ENCODE measurements at regions not wholly inside any gene's neighbourhood (a gene's known extent, or its start where the extent isn't known, plus 50 kb on each side); places are given as distances from the start of the nearest gene placed in this dataset.
A peak's percentile ranks its signal among the peaks of the same experiment; 100 is the strongest.

- H3K9me3 Mint-ChIP-seq (ENCODE audit: unreplicated experiment), result no peaks in the 10 kb centered on the region
- Histone ChIP-seq H3K27me3 (replicated peaks; ENCODE audit: control insufficient read depth, insufficient read depth, low read length) (no peaks in the 10 kb centered on the region), H3K4me3 (ENCODE audit: low read depth, low read length) (no peak overlapping the region), H3K9me3 (no peaks in the 10 kb centered on the region), H3K36me3 (ENCODE audit: control insufficient read depth, insufficient read depth, low read length) (no peaks in the 10 kb centered on the region), H3K4me1 (peaks cover 32% of the 10 kb centered on the region)
- H3K27me3 Mint-ChIP-seq (ENCODE audit: insufficient read depth, unreplicated experiment), result no peaks in the 10 kb centered on the region
- ChIA-PET CTCF (interaction anchor here (13.4 kb wide), 1 partner anchor 162 kb away, joined by 147 read pairs; no protein-coding TSS in a partner anchor), POLR2A (no interaction called here)
- no peak overlapping the region for H3K27ac Mint-ChIP-seq (ENCODE audit: unreplicated experiment)
- intact Hi-C loops (cut with micrococcal nuclease; ENCODE audit: unreplicated experiment), result no loop called here
- peaks cover 30% of the 10 kb centered on the region for H3K4me1 Mint-ChIP-seq (ENCODE audit: low read depth, unreplicated experiment)
- TF ChIP-seq CTCF (IDR thresholded peaks at IDR 0.05; ENCODE audit: insufficient read depth in 1 of 2, low read depth in 1 of 2, low read length in 1 of 2, severe bottlenecking in 1 of 2, unreplicated experiment in 1 of 2), result no peak
- BruUV-seq (replicated peaks), result no TSS peak
- no peak overlapping the region for H3K4me3 Mint-ChIP-seq (ENCODE audit: unreplicated experiment)
- no peak for DNase-seq
- no peaks in the 10 kb centered on the region for H3K36me3 Mint-ChIP-seq (ENCODE audit: insufficient read depth, unreplicated experiment)
Observed at GRCh38 chr16:85982563-85982939, 83.6 kb downstream of the IRF8 start.

- no TSS peak for BruUV-seq (replicated peaks)
- no peaks in the 10 kb centered on the region for H3K9me3 Mint-ChIP-seq (ENCODE audit: unreplicated experiment)
- no peak overlapping the region for H3K27ac Mint-ChIP-seq (ENCODE audit: unreplicated experiment)
- ChIA-PET CTCF (interaction anchor here (13.4 kb wide), 1 partner anchor 163 kb away, joined by 147 read pairs; no protein-coding TSS in a partner anchor), POLR2A (no interaction called here)
- peaks cover 30% of the 10 kb centered on the region for H3K4me1 Mint-ChIP-seq (ENCODE audit: low read depth, unreplicated experiment)
- no peaks in the 10 kb centered on the region for H3K36me3 ChIP-seq (ENCODE audit: control insufficient read depth, insufficient read depth, low read length)
- H3K36me3 Mint-ChIP-seq (ENCODE audit: insufficient read depth, unreplicated experiment), result no peaks in the 10 kb centered on the region
- H3K27me3 Mint-ChIP-seq (ENCODE audit: insufficient read depth, unreplicated experiment), result no peaks in the 10 kb centered on the region
- no peak for TF ChIP-seq CTCF (IDR thresholded peaks at IDR 0.05; ENCODE audit: insufficient read depth in 1 of 2, low read depth in 1 of 2, low read length in 1 of 2, severe bottlenecking in 1 of 2, unreplicated experiment in 1 of 2)
- intact Hi-C loops (cut with micrococcal nuclease; ENCODE audit: unreplicated experiment), result no loop called here
- no peaks in the 10 kb centered on the region for H3K9me3 ChIP-seq
- no peak for DNase-seq
- no peak overlapping the region for H3K4me3 ChIP-seq (ENCODE audit: low read depth, low read length)
- H3K4me3 Mint-ChIP-seq (ENCODE audit: unreplicated experiment), result no peak overlapping the region
- H3K4me1 ChIP-seq, result peaks cover 29% of the 10 kb centered on the region
- no peaks in the 10 kb centered on the region for H3K27me3 ChIP-seq (replicated peaks; ENCODE audit: control insufficient read depth, insufficient read depth, low read length)
Observed at GRCh38 chr16:85983064-85983463, 84.1 kb downstream of the IRF8 start.

GRCh38 chr16:85983606-85984230 lies 84.8 kb downstream of the IRF8 start:
- peak overlapping the region; percentile 37 for H3K27ac Mint-ChIP-seq (ENCODE audit: unreplicated experiment)
- Histone ChIP-seq H3K9me3 (no peaks in the 10 kb centered on the region), H3K36me3 (ENCODE audit: control insufficient read depth, insufficient read depth, low read length) (no peaks in the 10 kb centered on the region), H3K4me3 (ENCODE audit: low read depth, low read length) (no peak overlapping the region), H3K27me3 (replicated peaks; ENCODE audit: control insufficient read depth, insufficient read depth, low read length) (no peaks in the 10 kb centered on the region), H3K4me1 (peaks cover 29% of the 10 kb centered on the region)
- H3K4me1 Mint-ChIP-seq (ENCODE audit: low read depth, unreplicated experiment), result peaks cover 29% of the 10 kb centered on the region
- intact Hi-C loops (cut with micrococcal nuclease; ENCODE audit: unreplicated experiment), result no loop called here
- BruUV-seq (replicated peaks), result no TSS peak
- POLR2A ChIA-PET, result interaction anchor here (0.8 kb wide), 1 partner anchor 9 kb away, joined by 3 read pairs; no protein-coding TSS in a partner anchor
- DNase-seq, result no peak
- TF ChIP-seq CTCF (IDR thresholded peaks at IDR 0.05; ENCODE audit: insufficient read depth in 1 of 2, low read depth in 1 of 2, low read length in 1 of 2, severe bottlenecking in 1 of 2, unreplicated experiment in 1 of 2), result no peak
- CTCF ChIA-PET, result interaction anchor here (13.4 kb wide), 1 partner anchor 163 kb away, joined by 147 read pairs; no protein-coding TSS in a partner anchor
- no peaks in the 10 kb centered on the region for H3K36me3 Mint-ChIP-seq (ENCODE audit: insufficient read depth, unreplicated experiment)
- H3K9me3 Mint-ChIP-seq (ENCODE audit: unreplicated experiment), result no peaks in the 10 kb centered on the region
- no peak overlapping the region for H3K4me3 Mint-ChIP-seq (ENCODE audit: unreplicated experiment)
- no peaks in the 10 kb centered on the region for H3K27me3 Mint-ChIP-seq (ENCODE audit: insufficient read depth, unreplicated experiment)
